ENCODE measurements at regions not wholly inside any gene's neighbourhood (a gene's known extent, or its start where the extent isn't known, plus 50 kb on each side); places are given as distances from the start of the nearest gene placed in this dataset.

DNA sequence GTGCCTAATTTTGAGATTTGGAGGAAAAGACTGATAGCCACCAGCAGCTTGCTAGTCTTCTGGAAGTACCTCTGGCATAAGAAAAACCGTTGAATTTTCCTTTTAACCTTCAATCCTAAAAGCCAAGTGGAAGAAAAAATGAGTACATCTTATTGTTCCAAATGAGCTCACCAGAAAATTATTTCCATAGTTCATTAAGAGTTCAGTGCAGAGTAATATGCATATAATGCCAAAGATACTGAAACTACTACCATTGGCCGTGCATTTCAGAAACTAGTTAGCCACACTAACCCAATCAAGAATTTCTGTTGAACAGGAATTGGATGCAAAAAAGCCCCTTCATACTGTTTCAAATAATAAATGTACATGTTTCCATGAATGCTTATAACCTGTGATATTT, 607.9 kb downstream of the KCTD16 start:
- DNase-seq (ENCODE audit: extremely low read depth, low read depth): no peak
- TF ChIP-seq, protein P1, sequence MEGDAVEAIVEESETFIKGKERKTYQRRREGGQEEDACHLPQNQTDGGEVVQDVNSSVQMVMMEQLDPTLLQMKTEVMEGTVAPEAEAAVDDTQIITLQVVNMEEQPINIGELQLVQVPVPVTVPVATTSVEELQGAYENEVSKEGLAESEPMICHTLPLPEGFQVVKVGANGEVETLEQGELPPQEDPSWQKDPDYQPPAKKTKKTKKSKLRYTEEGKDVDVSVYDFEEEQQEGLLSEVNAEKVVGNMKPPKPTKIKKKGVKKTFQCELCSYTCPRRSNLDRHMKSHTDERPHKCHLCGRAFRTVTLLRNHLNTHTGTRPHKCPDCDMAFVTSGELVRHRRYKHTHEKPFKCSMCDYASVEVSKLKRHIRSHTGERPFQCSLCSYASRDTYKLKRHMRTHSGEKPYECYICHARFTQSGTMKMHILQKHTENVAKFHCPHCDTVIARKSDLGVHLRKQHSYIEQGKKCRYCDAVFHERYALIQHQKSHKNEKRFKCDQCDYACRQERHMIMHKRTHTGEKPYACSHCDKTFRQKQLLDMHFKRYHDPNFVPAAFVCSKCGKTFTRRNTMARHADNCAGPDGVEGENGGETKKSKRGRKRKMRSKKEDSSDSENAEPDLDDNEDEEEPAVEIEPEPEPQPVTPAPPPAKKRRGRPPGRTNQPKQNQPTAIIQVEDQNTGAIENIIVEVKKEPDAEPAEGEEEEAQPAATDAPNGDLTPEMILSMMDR (IDR thresholded peaks at IDR 0.05; ENCODE audit: low read depth, low read length, missing control alignments): no peak
- H3K4me3 ChIP-seq (replicated peaks; ENCODE audit: low read depth, low read length): no peak overlapping the region

DNA sequence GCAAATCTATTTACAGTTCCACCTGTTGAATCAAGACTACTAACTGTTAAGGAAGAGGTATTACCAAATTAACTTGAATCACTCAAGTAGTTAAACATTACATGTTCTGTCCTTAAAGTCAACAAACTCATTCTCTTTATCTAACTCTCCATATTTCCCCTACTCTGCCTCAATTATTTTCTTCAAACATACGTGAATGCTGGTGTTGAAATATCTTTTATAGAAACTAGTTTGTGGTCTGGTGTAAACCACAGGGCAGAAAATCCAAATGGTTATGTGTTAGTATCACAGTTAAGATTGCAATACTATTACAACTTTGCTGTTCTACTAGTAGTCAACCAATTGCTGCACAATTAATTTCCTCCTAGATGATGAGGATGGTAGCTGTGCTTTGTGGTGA, 603.5 kb downstream of the KCTD16 start:
- DNase-seq (ENCODE audit: extremely low read depth, low read depth): no peak
- no peak overlapping the region for H3K4me3 ChIP-seq (replicated peaks; ENCODE audit: low read depth, low read length)
- TF ChIP-seq, protein P1 (IDR thresholded peaks at IDR 0.05; ENCODE audit: low read depth, low read length, missing control alignments): no peak

DNA sequence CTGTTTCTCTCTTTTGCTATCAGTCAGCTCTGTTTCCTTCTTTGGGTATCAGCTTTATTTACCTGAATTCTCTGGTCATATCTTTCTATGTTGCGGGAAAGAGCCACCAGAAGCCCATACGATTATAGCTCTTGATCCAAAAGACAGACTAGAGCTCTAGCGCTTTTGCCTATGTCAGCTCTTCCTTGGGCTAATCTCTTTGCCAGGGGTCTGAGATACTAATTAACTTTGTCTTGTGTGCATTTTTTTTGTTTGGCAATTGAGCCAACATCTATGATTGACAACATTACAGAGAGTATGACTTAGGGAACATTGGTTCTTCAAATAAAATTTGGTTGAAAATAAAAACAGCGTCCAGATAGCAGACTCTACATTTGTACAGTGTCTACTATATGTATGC, 603.0 kb downstream of the KCTD16 start:
- H3K4me3 ChIP-seq (replicated peaks; ENCODE audit: low read depth, low read length): no peak overlapping the region
- no peak for DNase-seq (ENCODE audit: extremely low read depth, low read depth)

DNA sequence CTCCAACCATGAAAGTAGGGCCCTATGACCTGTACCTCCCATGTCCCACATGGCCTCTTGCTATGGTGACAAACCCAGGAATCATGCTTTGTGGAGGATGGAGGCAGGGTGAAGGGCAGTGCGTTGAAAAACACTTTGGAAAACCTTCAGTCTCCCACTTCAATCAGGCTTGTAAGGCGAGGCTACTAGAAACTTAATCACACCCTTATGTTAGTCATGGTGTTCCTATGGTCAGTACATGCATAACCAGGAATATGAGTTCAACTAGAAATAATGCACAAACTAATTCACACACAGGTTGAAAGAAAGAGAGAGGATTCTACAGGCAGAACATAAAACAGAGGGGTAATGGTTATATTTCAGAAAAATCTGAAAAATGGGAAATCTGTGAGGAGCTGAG, 601.1 kb downstream of the KCTD16 start:
- no peak for DNase-seq (ENCODE audit: extremely low read depth, low read depth)
- TF ChIP-seq, protein P1 (IDR thresholded peaks at IDR 0.05; ENCODE audit: low read depth, low read length, missing control alignments): no peak
- H3K4me3 ChIP-seq (replicated peaks; ENCODE audit: low read depth, low read length): no peak overlapping the region

More for the DNA sequence above, 603.0 kb downstream of the KCTD16 start:
- TF ChIP-seq, protein P1 (IDR thresholded peaks at IDR 0.05; ENCODE audit: low read depth, low read length, missing control alignments): no peak

DNA sequence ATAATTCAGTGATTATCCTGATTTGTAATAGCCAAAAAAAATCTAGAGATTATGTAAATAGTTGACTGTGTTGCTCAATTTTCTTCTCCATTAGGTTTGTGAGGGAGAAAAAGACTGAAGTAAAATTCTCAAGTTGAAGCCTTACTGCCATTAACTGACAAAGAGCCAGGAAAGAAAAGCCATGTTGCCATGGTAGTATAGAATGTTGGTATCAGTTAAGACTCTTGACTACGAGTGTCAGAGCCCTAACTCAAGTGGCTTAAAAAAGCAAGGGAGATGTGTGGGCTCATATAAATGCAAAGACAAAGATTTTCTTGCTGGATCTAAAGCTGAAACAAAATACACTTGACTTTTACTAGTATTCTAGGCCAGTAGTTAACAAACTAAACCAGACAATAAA, 571.7 kb downstream of the KCTD16 start:
- DNase-seq (ENCODE audit: extremely low read depth, low read depth): no peak
- H3K4me3 ChIP-seq (replicated peaks; ENCODE audit: low read depth, low read length): no peak overlapping the region
- TF ChIP-seq, protein P1 (IDR thresholded peaks at IDR 0.05; ENCODE audit: low read depth, low read length, missing control alignments): no peak

DNA sequence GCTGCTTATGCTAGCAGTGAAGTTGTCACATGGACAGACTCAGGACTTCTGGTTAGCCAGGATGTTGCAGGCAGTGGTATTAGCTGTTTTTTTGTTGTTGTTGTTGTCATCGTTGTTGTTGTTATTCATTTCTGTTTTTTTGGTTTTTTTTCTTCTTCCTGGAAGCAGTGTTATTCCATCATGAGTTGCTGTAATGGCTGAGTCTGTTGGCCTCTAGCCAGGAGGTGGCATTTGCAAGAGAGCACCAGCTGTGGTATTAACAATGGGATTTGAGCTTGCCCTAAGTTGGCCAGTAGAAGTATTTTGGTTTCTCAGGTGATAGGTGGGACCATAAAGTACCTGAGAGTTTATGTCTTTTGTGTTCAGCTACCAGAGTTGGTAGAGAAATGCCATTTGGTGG, 561.1 kb downstream of the KCTD16 start:
- no peak overlapping the region for H3K4me3 ChIP-seq (replicated peaks; ENCODE audit: low read depth, low read length)
- no peak for DNase-seq (ENCODE audit: extremely low read depth, low read depth)
- TF ChIP-seq, protein P1 (IDR thresholded peaks at IDR 0.05; ENCODE audit: low read depth, low read length, missing control alignments): no peak

DNA sequence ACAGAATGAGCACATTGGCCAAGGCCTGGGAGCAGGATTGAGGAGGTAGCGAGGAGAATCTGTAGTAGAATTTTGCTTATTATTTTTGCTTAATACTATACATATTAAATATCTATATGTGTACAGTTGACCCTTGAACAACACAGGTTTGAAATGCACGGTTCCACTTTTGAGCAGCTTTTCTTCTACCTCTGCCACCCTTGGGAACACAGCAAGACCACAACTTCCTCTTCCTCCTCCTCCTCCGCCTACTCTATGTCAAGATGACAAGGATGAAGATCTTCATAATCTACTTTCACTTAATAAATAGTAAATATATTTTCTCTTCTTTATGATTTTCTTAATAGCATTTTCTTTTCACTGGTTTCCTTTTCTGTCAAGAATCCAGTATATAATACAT, 541.4 kb downstream of the KCTD16 start:
- DNase-seq (ENCODE audit: extremely low read depth, low read depth): no peak
- TF ChIP-seq, protein P1 (IDR thresholded peaks at IDR 0.05; ENCODE audit: low read depth, low read length, missing control alignments): no peak
- H3K4me3 ChIP-seq (replicated peaks; ENCODE audit: low read depth, low read length): no peak overlapping the region

Data from HFF-Myc (cell line).